IPS-NIHi11 (cell line): ENCODE measurements at regions not wholly inside any gene's neighbourhood (a gene's known extent, or its start where the extent isn't known, plus 50 kb on each side); places are given as distances from the start of the nearest gene placed in this dataset.
A peak's percentile ranks its signal among the peaks of the same experiment; 100 is the strongest.
"Not testable (repeated sequence)": the region's sequence is repeated elsewhere in the genome, so short reads cannot be mapped to it uniquely, and the experiment has no call there.

Experiments used
- DNase-seq: peaks from one replicate; pipeline ENCODE4 v3.0.0; 2012; ENCODE audit warnings: mixed read lengths, low spot score

- DNase-seq, result no peak
These were observed 309.6 kb upstream of the CNTNAP5 start for GRCh38 chr2:123715467-123715982.

GRCh38 chr2:123717636-123718334 is 307.3 kb upstream of the CNTNAP5 start:
- DNase-seq, result no peak

GRCh38 chr2:123720760-123721159 is 304.3 kb upstream of the CNTNAP5 start:
- DNase-seq, result no peak

- DNase-seq, result no peak
These were observed 301.4 kb upstream of the CNTNAP5 start for GRCh38 chr2:123723706-123724105.

GRCh38 chr2:123732563-123732962 is 292.5 kb upstream of the CNTNAP5 start:
- DNase-seq, result no peak

- no peak for DNase-seq
These were observed 287.7 kb upstream of the CNTNAP5 start for GRCh38 chr2:123737371-123737770.

GRCh38 chr2:123738643-123739042 is 286.4 kb upstream of the CNTNAP5 start:
- no peak for DNase-seq

GRCh38 chr2:123746006-123746405 is 279.1 kb upstream of the CNTNAP5 start:
- DNase-seq, result no peak

GRCh38 chr2:123747326-123747725 is 277.8 kb upstream of the CNTNAP5 start:
- DNase-seq, result no peak

GRCh38 chr2:123762221-123762620 is 262.9 kb upstream of the CNTNAP5 start:
- DNase-seq, result no peak

- DNase-seq, result no peak
These were observed 256.9 kb upstream of the CNTNAP5 start for GRCh38 chr2:123768233-123768632.

GRCh38 chr2:123769001-123769400 is 256.1 kb upstream of the CNTNAP5 start:
- no peak for DNase-seq

GRCh38 chr2:123770996-123771720 is 253.9 kb upstream of the CNTNAP5 start:
- no peak for DNase-seq

GRCh38 chr2:123771928-123772632 is 253.0 kb upstream of the CNTNAP5 start:
- DNase-seq, result no peak

- no peak for DNase-seq
These were observed 248.0 kb upstream of the CNTNAP5 start for GRCh38 chr2:123777116-123777515.

- no peak for DNase-seq
These were observed 241.9 kb upstream of the CNTNAP5 start for GRCh38 chr2:123783164-123783563.

- no peak for DNase-seq
These were observed 239.8 kb upstream of the CNTNAP5 start for GRCh38 chr2:123785332-123785731.

GRCh38 chr2:123791207-123791606 is 233.9 kb upstream of the CNTNAP5 start:
- DNase-seq, result no peak

GRCh38 chr2:123791684-123792083 is 233.4 kb upstream of the CNTNAP5 start:
- DNase-seq, result no peak

- not testable (repeated sequence) for DNase-seq
These were observed 221.0 kb upstream of the CNTNAP5 start for GRCh38 chr2:123804126-123804525.

GRCh38 chr2:123805746-123806145 is 219.3 kb upstream of the CNTNAP5 start:
- DNase-seq, result not testable (repeated sequence)

GRCh38 chr2:123808243-123808642 is 216.8 kb upstream of the CNTNAP5 start:
- peak; percentile 11 for DNase-seq

GRCh38 chr2:123811846-123812245 is 213.2 kb upstream of the CNTNAP5 start:
- DNase-seq, result no peak
